Urothelium cell line (cell line): ENCODE measurements at regions not wholly inside any gene's neighbourhood (a gene's known extent, or its start where the extent isn't known, plus 50 kb on each side); places are given as distances from the start of the nearest gene placed in this dataset.
"Not testable (repeated sequence)": the region's sequence is repeated elsewhere in the genome, so short reads cannot be mapped to it uniquely, and the experiment has no call there.

Experiments
- DNase-seq: peaks from one replicate; pipeline ENCODE4 v3.0.0; 2011; ENCODE audit warnings: low spot score, mixed read lengths
- FAIRE-seq: peaks from 2 replicates; lab custom pipeline; 2011; peaks lifted over from hg19 to GRCh38; lab: Jason Lieb, UNC

DNA sequence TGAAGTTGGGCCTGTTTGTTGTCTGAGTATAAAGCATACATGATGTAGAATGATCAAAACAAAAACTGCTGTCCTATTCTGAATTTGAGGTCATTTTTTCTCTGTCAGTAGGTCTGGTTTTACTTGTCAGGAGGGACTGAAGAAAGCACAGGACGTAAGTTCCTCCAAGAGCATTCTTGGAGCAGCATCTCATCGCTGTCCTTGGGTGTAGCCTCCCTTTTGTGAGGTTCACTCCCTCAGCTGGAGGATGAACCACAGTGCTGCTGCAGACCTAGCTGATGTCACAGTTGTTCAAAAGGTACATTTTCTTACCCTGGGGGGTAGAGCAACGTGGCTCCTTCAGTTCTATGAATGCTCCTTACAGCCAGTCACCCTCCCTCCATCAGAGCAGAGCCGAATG, 490.0 kb upstream of the TBL1XR1 start:
- no peak for DNase-seq
- no peak for FAIRE-seq

DNA sequence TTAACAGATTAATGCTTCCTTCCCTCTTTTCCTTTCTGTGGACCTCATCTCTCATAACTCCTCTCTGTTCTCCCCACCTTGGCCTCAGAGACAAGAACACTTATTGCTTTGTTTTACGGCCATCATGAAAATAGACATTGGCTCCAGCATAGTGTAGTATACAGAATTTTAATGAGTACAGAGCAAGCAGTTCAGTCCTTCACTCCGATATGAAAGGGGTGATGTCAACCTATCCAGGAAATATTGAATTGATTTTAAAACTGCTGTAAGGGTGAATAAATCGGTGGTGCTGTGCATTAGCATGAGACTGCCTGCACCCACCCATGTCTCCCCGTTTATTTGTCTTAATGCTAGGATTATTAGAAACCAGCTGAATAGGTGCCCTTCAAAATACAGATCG, 490.9 kb upstream of the TBL1XR1 start:
- no peak for FAIRE-seq
- DNase-seq, result no peak

DNA sequence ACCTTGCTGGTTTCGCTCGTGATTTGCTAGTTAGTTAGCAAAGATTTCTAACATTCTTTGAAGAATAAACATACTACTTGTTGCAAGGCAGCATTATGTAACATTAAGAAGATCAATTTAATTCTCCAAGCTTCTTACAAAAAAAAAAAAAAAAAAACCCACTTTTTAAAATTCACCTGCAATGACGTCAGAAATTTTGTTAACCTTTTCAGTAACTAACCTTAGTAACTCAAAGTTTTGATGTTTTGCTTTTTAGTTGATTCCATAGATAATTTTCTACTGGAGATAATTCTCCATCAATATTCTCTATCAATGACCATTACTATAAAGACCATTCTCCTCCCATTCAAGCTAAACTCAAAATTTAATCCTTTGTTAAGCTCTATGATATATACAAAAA, 491.8 kb upstream of the TBL1XR1 start:
- DNase-seq (no peak), FAIRE-seq (no peak)

DNA sequence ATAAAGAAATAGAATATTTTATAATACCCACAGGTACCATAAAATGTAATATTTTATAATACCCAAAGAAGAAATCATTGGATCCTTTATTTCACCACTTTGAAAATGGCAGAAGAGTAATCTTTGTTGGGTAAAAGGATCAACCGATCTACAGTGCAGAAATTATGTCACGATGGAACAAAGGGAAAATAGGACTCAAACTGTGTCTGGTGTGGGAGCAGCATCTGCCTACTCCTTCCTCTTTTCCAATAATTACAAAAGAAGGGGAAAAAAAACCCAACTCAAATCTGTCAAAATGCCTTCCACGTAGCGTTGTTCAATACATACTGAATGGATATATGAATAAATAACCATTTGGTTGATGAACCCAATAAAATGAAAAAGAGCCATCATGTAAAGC, 492.6 kb upstream of the TBL1XR1 start:
- no peak for FAIRE-seq

DNA sequence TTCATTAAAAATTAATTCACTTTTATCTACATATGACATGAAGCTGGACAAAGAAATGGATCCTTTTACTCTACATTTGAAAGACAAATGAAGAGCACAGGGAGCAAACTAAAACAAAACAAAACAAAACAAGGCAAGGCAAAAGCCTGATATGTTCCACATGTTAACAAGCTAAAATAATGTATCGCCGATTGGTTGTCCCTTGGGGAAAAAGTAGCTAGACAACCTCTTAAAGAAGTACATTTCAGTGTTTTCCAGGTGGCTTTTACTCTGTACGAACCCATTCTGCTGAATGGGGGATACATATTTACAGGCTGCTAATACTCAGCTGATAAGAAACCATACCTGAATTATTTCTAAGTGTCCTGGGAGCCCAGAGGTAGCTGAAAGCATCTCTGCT, 493.0 kb upstream of the TBL1XR1 start:
- DNase-seq (no peak), FAIRE-seq (no peak)

More for the DNA sequence above, 492.6 kb upstream of the TBL1XR1 start:
- DNase-seq, result no peak

DNA sequence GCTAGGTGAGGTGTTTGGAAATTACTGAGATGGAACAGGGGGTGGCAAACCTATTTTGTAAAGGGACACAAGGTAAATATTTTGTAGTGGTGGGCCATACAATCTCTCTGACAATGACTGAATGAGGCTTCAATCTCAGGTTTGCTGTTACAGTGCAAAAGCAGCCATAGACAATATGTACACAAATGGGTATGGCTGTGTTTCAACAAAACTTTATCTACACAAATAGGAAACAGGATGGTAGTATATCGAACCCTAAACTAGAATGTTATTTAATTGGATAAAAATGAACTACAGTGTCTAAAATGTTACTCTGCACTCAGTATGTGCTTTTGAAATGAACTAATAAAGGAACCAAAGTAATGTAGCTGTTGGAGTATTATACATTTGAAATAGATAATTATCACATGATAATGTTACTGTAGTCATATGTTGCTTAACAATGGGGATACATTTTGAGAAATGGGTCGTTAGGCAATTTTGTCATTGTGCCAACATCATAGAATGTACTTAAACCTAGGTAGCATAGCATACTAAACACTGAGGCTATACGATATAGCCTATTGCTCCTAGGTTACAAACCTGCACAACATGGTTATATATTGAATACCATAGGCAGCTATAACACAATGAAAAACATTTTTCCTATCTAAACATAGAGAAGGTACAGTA, 495.2 kb upstream of the TBL1XR1 start:
- DNase-seq, result no peak

DNA sequence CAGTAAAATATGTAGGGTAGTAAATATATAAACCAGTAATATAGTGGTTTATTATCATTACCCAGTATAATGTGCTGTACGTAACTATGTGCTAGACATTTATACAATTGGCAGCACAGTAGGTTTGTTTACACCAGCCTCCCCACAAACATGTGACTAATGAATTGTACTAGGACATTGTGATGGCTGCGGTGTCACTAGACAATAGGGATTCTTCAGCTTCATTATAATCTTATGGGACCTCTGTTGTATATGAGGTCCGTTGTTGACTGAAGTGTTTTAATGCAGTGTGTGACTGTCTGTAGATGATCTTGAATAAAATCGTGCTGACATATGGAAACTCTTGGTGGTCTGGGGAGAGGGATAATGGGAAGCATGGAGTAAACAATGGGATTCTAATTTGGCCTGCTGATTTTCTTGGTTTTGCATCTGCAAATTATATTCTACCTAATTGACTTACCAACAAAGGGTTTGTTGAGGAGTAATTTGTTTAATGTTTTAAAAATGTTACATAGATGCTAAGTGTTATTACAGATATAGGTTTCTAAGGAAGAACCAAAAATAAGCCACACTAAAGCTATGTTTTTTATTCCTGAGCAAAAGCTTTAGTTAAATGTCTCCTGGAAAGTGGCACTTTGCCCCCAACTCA, 496.5 kb upstream of the TBL1XR1 start:
- DNase-seq (no peak), FAIRE-seq (no peak)

More for the DNA sequence above, 495.2 kb upstream of the TBL1XR1 start:
- peak; percentile 46 for FAIRE-seq

DNA sequence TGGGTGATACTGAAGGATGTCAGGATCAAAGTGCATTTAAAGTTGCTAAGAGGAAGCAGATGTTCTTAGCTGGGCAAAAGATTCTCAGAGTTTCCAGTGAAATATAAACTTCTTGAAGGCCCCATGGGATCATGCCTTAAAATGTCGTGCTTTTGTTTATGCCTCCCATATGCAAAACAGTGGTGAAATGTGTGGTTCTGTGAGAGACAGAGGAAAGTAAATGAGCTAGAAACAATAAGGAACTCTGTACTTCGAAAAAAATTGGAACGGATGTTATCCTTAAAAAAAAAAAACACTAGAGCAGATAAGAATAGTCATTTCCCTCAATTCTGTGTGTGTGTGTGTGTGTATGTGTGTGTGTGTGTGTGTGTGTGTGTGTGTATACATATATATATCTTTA, 497.0 kb upstream of the TBL1XR1 start:
- FAIRE-seq (no peak), DNase-seq (no peak)

DNA sequence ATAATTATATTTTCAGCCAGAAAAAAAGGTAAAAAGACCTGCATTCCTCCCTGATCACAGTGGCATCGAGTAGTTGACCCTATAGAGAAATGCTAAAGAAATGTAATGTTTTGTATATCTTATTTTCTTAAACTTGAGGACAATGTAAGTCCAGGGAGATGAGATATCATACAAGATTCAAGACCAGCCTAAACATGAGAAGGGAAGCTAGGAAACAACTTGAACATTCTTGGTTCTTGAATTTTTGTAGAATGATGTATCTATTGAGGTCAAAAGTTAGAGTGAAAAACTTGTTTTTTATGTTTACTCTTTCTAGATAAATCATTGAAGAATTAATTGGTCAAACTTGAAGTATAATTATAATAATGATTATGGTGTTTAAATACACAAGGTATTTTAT, 497.7 kb upstream of the TBL1XR1 start:
- no peak for DNase-seq
- FAIRE-seq, result no peak

DNA sequence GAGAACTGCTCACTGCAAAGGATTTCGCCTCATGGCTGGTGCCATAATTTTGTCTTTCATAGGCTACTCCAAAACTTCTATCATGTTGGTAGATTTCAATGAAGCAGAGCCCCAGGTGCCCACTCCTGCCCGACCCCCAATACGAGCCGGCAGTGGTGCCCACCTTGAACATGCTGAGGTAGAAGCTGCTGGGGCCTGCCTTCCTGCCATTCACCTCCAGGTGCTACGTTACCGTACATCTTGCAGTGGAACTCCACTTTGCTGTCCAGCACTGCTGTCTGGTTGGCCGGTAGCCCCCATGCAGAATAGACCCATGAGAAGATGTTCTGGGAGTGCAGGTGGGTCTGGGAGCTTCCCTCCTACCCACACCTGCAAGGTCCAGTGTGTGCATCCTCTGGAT, 502.8 kb upstream of the TBL1XR1 start:
- FAIRE-seq (no peak), DNase-seq (no peak)

DNA sequence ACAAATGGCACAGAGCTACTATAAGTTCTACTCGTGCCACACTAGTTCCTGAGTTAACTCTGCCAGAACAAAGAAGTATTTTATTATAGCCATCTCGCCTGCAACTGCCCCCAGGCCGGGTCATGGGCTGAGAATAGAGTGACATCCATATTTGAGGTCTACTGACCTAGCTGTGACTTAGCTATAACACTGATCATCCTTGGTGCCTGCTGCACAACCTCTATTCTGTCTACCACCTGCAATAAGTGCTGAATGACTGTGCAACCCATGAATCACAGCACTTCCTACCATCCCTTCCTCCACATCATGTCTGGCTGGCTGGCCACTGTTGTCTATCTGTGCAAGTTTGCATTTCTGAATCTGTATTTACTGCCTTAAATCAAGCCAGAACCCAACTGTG, 506.5 kb upstream of the TBL1XR1 start:
- DNase-seq (no peak), FAIRE-seq (peak; percentile 56)

DNA sequence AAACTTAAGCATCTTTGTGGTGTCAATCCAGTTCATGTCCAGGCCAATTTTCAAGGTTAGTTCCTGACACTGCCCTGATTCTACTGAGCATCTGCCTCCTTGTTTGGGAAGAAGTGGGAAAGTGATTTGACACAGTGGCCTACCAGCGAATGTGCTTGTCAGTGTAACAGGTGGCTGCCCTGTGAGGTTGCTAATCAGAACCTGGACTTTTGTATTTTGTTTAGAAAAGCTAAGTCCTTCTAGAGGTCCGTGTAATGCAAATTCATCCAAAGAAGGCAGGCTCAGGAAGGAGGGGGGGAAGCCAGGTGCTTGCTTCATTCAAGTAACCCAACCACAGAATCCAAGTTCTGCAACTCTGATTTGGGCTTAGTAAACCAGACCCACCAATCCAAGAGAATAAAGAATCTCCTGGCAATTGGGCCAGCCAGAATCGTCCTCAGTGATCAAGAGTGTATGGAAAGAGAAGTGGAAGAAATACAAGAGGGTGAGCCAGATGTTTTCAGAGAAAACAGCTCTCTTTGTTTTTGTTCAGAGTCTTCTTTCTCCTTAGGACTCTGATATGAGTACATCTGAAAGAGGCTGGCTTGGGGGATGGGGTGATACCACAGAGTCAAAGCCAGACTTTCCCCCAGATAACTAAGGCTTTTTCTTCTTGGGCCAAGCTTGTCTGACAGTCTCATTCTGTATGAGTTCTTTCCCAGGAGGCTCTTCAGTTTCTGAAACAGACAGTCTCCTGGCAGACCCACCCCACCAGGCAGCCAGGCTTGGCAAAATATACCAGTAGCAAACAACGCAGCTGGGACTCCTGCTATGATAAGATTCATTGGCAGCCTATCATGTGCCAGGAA, 508.9 kb upstream of the TBL1XR1 start:
- DNase-seq (no peak), FAIRE-seq (no peak)

DNA sequence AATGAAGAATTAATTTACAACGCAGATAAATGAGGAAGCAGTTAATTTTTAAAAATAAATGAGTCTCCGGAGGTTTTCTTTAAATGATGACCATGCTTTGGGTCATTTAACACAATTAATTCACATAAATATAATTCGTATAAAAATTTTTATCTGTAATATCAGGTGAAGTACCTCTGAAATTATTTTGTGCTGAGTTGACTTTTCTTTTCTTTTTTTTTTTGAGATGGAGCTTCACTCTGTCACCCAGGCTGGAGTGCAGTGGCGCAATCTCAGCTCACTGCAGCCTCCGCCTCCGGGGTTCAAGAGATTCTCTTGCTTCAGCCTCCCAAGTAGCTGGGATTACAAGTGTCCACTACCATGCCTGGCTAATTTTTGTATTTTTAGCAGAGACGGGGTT, 512.2 kb upstream of the TBL1XR1 start:
- not testable (repeated sequence) for FAIRE-seq, DNase-seq

DNA sequence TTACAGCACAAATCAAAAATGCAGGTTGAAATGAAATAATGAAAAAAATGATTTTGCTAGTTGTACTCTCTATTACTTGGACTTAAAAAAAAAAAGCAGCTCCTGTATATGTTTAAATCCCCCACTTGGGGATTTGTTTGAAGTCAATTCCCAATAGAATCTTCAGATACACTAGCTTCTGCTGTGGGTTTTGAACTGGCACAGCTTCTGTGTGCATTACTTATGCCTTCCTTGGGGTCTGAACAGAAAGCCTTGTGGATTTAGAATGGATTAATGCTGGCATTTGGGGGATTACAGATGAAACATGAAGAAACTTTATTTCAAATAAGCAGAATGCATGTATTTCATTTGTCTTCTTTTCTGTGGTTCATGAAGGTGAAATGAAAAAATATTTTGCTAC, 513.2 kb upstream of the TBL1XR1 start:
- no peak for FAIRE-seq
- no peak for DNase-seq

DNA sequence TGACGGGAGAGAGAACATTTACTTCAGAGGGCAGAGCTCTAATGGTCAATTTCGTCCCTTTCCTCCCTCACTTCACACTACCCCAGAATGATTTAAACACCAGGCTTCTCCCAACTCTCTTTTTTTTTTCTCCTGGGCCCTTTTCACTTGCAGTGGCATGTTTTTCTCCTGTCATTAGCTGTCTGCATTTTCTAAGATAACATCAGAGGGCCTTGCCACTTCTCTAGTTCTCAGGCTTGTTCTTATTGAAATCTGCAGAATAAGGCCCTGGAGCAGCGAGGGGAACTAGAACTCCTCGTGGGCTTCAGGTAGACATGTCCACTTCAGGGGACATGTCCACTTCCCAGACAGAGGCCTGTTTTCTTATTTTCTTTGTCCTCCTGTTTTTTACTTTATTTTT, 514.4 kb upstream of the TBL1XR1 start:
- no peak for FAIRE-seq

DNA sequence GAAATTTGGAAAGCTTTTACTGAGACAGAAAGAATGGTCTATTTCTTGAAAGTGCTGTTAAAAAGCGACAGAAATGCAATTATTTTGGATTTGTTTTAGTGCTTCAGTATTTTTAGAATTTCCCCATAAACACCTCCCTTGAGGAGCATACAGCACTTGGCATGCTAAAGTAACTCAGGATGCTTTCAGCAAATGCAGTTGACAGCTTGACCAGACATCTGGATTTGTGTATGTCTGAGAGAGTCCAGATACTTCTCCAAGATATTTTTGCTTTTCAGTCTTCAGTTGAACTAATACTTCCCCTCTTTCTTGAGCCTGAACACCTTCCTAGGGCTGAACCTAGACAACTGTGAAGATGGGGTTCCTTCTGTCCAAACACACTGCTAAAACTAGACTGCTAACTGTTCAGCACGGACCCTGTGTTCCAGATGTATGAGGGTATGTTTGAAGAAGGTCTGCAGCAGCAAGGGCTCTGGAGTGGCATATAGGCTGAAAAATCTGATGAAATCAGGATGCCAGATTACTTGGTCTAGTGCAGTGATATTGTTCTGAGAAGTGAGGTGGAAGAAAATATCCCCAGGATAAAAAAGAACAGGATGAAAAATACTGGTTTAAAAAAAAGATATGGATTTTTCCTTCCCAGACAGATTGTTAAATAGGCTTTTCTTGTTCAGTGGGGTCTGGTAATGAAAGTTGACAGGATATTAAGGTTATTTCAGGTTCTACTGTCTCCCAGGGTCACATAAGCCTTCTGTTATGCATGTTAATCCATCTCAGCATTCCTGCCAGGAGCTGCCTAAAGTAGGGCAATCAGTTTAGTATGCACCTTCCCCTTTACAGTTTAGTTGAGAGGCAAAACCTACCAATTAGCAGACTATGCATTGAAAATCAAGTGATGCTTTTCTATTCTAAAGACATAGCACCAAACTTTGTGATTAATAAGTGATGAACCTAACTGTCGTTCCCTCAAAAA, 516.9 kb upstream of the TBL1XR1 start:
- FAIRE-seq (peak; percentile 76), DNase-seq (no peak)

More for the DNA sequence above, 514.4 kb upstream of the TBL1XR1 start:
- no peak for DNase-seq

DNA sequence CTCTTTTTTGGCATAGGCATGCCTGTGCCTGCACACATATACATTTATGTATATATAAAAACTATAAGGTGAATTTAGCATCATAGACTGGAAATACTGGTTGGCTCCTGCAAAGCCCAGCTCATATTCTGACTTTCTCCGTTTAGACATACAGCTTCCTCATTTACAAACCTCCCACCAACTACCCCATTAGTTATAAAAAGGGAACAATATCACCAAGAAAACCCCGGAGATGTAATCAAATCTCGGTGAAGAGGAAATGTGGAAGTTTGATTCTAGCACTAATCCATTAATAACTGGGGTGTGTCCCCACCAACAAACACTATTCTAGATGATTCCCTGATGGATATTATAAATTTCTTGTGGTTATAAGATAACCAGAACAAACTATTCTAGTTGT, 517.7 kb upstream of the TBL1XR1 start:
- FAIRE-seq (no peak), DNase-seq (no peak)

DNA sequence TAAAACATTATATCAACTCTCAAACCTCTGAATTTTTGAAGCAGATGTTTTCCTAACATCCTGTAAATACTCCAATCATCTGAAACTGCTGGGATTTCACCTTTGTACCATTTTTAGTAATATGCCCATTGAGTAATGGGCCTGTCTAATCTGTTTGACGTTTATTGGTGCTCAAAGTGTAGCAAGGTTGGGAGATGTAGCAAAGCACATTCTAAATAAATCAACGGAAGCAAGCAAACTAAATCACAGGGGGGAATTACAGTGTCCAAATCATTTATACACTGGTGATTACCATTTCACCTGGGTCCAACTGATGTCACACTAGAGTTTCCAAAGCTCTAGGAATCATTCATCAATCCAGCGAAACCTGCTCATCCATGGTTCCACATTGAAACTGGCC, 518.7 kb upstream of the TBL1XR1 start:
- DNase-seq, result no peak
- FAIRE-seq, result no peak

DNA sequence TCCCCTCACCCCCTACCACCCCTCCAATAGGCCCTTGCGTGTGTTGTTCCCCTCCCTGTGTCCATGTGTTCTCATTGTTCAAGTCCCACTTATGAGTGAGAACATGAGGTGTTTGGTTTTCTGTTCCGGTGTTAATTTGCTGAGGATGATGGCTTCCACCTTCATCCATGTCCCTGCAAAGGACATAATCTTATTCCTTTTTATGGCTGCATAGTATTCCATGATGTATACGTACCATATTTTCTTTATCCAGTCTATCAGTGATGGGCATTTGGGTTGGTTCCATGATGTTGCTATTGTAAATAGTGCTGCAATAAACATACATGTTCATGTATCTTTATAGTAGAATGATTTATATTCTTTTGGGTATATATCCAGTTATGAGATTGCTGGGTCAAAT, 523.6 kb upstream of the TBL1XR1 start:
- DNase-seq, FAIRE-seq: not testable (repeated sequence)

DNA sequence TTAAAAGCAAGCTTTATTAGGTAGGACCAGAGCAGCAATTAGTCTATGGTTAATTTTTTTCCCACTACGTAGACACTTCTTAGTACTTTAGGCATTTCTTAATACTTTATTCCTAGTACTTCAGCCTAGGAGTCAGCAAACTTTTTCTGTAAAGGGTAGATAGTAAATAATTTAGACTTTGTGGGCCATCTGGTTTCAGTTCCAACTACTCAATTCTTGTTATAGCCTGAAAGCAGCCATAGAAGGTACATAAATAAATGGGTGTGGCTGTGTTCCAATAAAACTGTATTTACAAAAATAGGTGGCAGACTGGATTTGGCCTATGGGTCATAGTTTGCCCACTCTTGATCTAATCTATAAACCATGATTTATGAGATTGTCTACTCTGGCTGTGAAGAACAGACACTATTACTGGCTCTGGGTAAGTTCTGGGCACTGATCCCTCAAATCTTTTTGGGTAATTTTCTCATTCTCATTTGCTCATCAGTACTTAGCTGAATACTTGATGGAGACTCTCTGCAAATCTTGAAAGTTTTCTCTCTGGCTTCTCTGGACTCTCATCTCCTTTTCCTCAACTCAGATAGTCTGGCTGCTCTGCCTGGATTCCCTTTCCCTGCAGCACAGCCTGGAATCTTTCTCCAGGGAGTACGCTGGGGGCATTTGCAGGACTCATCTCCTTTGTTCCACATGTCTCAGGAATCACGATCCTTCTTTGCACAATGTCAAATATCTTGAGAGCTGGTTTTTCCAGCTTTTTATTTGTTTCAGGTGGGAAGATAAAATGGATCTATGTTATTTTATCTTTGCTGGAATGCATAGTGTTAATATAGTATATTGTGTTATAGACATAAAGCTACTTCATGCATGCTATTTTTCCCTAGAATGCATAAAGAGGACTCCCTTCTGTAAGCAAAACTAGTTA, 524.8 kb upstream of the TBL1XR1 start:
- no peak for DNase-seq
- no peak for FAIRE-seq
